ENCODE measurements at regions not wholly inside any gene's neighbourhood (a gene's known extent, or its start where the extent isn't known, plus 50 kb on each side); places are given as distances from the start of the nearest gene placed in this dataset.

DNA sequence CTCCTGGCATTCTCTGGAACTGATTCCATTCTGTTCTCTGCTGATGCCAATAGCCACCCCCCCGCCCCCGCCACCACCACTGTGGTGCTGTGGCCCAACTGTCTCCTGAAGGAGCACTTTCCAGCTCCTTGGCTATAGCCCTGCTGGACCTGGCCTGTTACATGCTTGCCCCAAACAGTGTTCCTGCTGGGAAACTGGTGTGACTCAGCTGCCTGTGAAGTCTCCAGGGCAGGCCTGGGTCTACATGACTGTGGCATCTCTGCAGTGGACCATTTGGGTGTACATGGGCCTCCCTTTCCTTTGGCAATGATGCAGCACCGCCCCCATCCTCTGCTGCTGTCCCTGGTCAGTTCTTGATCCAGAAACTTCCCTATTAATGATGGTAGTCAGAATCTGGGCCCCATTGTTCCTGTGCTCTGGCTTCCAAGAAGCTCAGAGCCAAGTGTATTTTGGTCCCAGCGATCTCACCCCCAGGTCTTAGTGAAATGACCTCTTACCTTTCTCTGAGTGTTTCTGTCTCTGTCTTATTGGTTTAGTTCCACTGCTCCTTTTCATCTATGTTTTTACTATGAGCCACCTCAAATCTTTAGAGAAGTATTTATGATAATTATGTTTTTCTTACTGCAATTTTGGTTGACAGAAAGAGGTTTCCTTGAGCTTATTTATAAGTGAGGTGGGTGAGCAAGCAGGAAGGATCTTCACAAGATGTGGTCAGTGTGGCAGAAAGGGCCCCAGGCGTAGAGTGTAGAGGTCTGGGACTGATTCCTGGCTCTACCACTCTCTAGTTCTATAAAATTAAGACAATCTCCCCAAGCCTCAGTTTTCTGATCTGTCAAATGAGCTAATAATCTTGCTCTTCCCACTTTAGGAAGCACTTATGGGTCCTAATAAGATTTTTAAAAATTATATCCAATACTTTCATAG is 210.7 kb upstream of the EOLA2 start:
- Histone ChIP-seq H3K4me1 (ENCODE audit: control insufficient read depth, insufficient read depth, low read length) (peaks cover 4% of the 10 kb centered on the region), H3K36me3 (ENCODE audit: control insufficient read depth, insufficient read depth, low read length) (no peaks in the 10 kb centered on the region), H3K27ac (ENCODE audit: low read length) (no peak overlapping the region), H3K27me3 (ENCODE audit: control insufficient read depth, insufficient read depth, low read length) (peaks cover 11% of the 10 kb centered on the region), H3K4me3 (ENCODE audit: low read length) (no peak overlapping the region), H3K9me3 (ENCODE audit: control insufficient read depth, insufficient read depth, low read length) (no peaks in the 10 kb centered on the region)
- Mint-ChIP-seq H3K9me3 (peaks cover 0 to 2% of the 10 kb centered on the region in 2 donors), H3K4me3 (no peak overlapping the region), H3K4me1 (peaks cover 14 to 25% of the 10 kb centered on the region in 2 donors), H3K27me3 (ENCODE audit: low read depth in 2 of 2) (peaks cover 8 to 47% of the 10 kb centered on the region in 2 donors), H3K36me3 (no peaks in the 10 kb centered on the region), H3K27ac (no peak overlapping the region)
- intact Hi-C loops (cut with micrococcal nuclease), result no loop called here
- 89% methylated on average over 1 of the region's 5 CpGs for WGBS (ENCODE audit: insufficient coverage)
- TF ChIP-seq, protein P1, sequence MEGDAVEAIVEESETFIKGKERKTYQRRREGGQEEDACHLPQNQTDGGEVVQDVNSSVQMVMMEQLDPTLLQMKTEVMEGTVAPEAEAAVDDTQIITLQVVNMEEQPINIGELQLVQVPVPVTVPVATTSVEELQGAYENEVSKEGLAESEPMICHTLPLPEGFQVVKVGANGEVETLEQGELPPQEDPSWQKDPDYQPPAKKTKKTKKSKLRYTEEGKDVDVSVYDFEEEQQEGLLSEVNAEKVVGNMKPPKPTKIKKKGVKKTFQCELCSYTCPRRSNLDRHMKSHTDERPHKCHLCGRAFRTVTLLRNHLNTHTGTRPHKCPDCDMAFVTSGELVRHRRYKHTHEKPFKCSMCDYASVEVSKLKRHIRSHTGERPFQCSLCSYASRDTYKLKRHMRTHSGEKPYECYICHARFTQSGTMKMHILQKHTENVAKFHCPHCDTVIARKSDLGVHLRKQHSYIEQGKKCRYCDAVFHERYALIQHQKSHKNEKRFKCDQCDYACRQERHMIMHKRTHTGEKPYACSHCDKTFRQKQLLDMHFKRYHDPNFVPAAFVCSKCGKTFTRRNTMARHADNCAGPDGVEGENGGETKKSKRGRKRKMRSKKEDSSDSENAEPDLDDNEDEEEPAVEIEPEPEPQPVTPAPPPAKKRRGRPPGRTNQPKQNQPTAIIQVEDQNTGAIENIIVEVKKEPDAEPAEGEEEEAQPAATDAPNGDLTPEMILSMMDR (IDR thresholded peaks at IDR 0.05), result no peak
- no peak for ATAC-seq
- DNase-seq, result no peak

DNA sequence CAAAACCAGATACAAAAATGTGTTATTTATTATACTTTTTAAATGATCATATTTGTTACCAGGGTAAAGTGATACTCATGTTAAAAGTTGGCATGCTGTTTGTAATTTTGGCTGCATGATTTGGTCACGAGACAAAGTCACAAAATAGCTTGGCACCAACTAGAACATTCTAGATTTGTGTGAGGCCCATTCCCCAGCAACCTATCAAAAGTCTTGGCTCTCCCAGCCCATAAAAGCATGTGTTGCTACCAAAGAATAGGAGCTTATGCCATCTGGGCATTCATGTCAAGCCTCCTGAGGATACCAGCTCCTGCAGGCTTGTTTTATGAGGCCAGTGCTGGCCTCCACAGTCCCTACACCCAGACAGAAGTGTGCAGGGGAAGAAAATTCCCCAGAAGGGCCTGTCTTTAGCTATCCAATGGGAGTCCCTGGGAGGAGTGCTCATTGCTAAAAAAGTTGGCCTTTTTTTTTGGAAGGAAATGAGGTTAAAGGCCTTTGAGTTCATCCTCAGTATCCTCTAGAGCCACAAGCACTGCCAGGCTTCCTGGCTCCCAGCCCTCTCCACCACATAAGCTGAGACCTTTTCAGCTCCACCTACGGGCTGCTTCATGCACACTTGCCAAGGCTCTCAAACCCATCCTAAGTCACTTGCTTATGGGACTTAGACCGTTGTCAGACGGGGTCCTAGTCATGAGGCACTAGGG is 211.9 kb upstream of the EOLA2 start:
- TF ChIP-seq, protein P1 (IDR thresholded peaks at IDR 0.05), result no peak
- peaks cover 2 to 20% of the 10 kb centered on the region in 2 donors for H3K4me1 Mint-ChIP-seq
- Histone ChIP-seq H3K27me3 (ENCODE audit: control insufficient read depth, insufficient read depth, low read length) (peaks cover 11% of the 10 kb centered on the region), H3K4me3 (ENCODE audit: low read length) (no peak overlapping the region), H3K27ac (ENCODE audit: low read length) (no peak overlapping the region), H3K36me3 (ENCODE audit: control insufficient read depth, insufficient read depth, low read length) (no peaks in the 10 kb centered on the region), H3K4me1 (ENCODE audit: control insufficient read depth, insufficient read depth, low read length) (peaks cover 4% of the 10 kb centered on the region), H3K9me3 (ENCODE audit: control insufficient read depth, insufficient read depth, low read length) (no peaks in the 10 kb centered on the region)
- WGBS (ENCODE audit: insufficient coverage), result 76% methylated on average over 4 of the region's 4 CpGs
- ATAC-seq (no peak), DNase-seq (no peak)
- H3K4me3 Mint-ChIP-seq, result no peak overlapping the region
- H3K36me3 Mint-ChIP-seq, result no peaks in the 10 kb centered on the region
- intact Hi-C loops (cut with micrococcal nuclease), result no loop called here
- H3K9me3 Mint-ChIP-seq, result no peaks in the 10 kb centered on the region
- H3K27me3 Mint-ChIP-seq (ENCODE audit: low read depth in 2 of 2), result peaks cover 5 to 35% of the 10 kb centered on the region in 2 donors
- no peak overlapping the region for H3K27ac Mint-ChIP-seq

DNA sequence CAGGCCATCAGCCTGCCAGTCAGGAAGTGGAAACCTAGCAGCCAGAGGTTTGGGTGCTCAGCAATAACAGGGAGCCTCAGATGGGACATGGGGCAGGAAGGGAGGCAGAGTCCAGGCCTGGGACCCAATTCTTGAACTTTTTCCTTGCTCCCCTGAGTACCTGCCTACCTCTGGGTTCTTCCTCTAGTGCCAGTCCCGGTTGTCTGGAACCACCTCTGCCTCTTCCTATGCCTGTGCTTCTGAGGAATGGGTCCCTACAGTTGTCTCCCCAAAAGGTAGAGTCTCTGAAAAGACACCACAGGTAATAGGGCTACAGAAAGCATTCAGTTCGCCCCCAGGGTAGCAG is 212.4 kb upstream of the MAMLD1 start:
- WGBS (ENCODE audit: insufficient coverage), result 95% methylated on average over 2 of the region's 2 CpGs
- ATAC-seq (no peak), DNase-seq (no peak)
- Histone ChIP-seq H3K4me3 (ENCODE audit: low read length) (no peak overlapping the region), H3K36me3 (ENCODE audit: control insufficient read depth, insufficient read depth, low read length) (no peaks in the 10 kb centered on the region), H3K27ac (ENCODE audit: low read length) (no peak overlapping the region), H3K4me1 (ENCODE audit: control insufficient read depth, insufficient read depth, low read length) (peaks cover 4% of the 10 kb centered on the region), H3K9me3 (ENCODE audit: control insufficient read depth, insufficient read depth, low read length) (no peaks in the 10 kb centered on the region), H3K27me3 (ENCODE audit: control insufficient read depth, insufficient read depth, low read length) (peaks cover 9% of the 10 kb centered on the region)
- intact Hi-C loops (cut with micrococcal nuclease), result no loop called here
- Mint-ChIP-seq H3K9me3 (no peaks in the 10 kb centered on the region), H3K27ac (no peak overlapping the region), H3K36me3 (no peaks in the 10 kb centered on the region), H3K27me3 (ENCODE audit: low read depth in 2 of 2) (peaks cover 4 to 29% of the 10 kb centered on the region in 2 donors), H3K4me3 (no peak overlapping the region), H3K4me1 (peaks cover 0 to 20% of the 10 kb centered on the region in 2 donors)
- TF ChIP-seq, protein P1 (IDR thresholded peaks at IDR 0.05), result no peak

Data from natural killer cell (primary cell).